PC-9 (cell line): ENCODE measurements at regions not wholly inside any gene's neighbourhood (a gene's known extent, or its start where the extent isn't known, plus 50 kb on each side); places are given as distances from the start of the nearest gene placed in this dataset.

Source experiments
- CTCF ChIP-seq: fragments of 200-600 bp; sonication (generic); conservative IDR thresholded peaks from 2 replicates; pipeline ENCODE4 v1.6.1; 2017; ENCODE audit warnings: mixed run types, antibody characterized with exemption, mild to moderate bottlenecking, moderate library complexity
- EZH2 ChIP-seq: fragments of 200-600 bp; sonication (generic); IDR thresholded peaks from 2 replicates; pipeline ENCODE4 v1.8.0; 2017; ENCODE audit warnings: antibody characterized with exemption, low read depth

GRCh38 chr12:43148691-43149090, 403.3 kb downstream of the ADAMTS20 start:
- TF ChIP-seq EZH2 = no peak
- TF ChIP-seq CTCF = no peak
